DMS114 treated with DMSO at 0.1 percent for 48 hours (cell line): ENCODE measurements at regions not wholly inside any gene's neighbourhood (a gene's known extent, or its start where the extent isn't known, plus 50 kb on each side); places are given as distances from the start of the nearest gene placed in this dataset.

ENCODE experiments used
- DNase-seq: peaks from one replicate; lab custom pipeline; 2025; ENCODE audit not compliant: unreplicated experiment; lab: John Stamatoyannopoulos, UW

GRCh38 chr6:2384528-2384927 is 139.1 kb upstream of the GMDS start:
- no peak for DNase-seq

DNA sequence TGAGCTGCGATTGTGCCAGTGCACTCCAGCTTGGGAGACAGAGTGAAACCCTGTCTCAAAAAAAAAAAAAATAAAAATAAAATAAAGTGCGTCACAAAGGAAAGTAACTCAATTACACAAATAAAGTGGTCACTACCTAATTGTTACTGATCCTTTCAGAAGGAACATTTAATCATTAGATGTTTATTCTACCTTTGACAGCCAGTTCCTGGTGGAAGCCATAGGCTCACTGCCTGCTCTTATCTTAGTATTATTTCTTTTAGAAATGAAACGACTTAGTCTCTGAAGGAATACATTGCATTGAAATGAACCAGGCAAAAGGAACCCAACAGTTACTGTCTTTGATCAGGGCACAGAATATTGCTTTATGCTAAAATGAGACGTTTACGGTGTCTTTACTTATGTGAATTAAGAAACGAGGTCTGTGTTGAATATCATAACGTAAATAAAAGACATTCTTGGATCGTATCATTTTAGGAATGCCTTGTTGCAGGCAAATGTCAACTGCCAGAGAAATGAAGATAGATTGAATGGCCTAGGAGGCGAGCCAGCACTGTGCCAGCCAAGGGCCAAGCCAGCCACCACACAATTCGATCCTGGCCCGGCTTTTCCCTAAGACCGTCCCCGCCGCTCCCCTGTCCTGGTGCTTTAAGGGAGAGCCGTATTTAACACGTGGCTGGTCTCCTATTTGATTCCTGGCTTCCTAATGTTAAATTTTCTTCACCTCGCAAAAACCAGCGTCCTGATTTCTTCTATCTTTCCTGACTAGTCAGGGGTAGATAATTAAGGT is 136.7 kb upstream of the GMDS start:
- DNase-seq: no peak

DNA sequence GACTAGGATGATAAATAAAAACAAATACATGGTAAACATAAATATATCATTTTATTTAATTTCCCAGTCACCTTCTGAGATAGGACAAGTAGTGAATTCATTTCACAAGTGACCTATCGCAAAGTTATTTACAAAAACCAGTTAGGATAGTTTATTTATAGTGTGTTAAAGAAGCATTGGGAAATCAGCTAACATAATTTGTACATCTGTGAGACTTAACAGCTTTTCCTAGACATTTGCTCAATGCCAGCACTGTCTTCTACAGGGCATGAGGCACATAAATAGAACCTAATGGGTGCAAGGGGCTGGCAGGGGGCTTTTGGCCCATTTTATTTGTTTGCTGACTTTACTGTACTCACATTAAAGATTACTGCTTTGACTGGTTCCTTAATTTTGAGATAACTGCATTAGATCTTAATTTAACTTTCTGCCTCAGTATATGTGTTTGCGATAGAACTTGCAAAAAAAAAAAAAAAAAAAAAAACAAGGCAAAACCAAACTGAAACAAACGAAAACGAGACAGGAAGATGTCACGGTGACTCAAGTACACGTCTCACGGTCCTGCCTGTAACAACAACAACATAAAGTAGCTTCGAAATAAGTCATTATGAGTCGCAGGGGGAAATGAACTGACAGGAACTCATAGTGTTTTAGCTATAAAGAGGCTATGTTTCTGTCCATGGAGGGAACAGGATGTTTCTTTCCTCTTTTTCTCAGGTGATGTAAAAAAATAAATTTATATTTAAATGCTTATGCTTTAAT is 133.7 kb upstream of the GMDS start:
- no peak for DNase-seq

DNA sequence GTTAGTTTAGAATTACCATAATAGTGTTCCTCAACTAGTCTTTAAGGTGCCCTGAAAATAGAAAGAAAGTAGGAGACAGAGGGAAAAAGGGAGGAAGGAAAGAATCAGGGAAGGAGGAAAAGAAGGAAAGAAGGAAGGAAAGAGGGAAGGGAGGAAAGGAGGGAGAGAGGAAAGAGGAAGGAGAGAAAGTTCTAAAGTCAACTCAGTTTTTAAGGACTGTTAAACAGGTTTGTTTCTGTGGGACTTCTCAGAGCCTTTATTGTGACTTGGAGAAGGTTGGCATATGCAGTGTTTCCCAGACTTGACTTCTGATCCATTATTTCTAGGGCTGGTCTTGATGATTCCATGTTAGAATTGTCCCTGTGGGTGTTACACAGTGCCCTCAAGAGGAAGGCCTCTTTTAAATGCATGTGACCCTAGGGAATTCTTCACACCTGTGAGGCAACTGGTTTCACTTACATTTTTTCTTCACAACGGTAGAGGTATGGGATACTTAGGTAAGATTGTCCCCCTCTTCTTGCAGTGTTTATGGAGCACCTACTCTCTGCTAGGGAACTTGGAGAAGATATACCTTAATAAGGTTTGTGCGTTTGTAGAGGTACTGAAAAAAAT is 132.7 kb upstream of the GMDS start:
- DNase-seq: no peak

DNA sequence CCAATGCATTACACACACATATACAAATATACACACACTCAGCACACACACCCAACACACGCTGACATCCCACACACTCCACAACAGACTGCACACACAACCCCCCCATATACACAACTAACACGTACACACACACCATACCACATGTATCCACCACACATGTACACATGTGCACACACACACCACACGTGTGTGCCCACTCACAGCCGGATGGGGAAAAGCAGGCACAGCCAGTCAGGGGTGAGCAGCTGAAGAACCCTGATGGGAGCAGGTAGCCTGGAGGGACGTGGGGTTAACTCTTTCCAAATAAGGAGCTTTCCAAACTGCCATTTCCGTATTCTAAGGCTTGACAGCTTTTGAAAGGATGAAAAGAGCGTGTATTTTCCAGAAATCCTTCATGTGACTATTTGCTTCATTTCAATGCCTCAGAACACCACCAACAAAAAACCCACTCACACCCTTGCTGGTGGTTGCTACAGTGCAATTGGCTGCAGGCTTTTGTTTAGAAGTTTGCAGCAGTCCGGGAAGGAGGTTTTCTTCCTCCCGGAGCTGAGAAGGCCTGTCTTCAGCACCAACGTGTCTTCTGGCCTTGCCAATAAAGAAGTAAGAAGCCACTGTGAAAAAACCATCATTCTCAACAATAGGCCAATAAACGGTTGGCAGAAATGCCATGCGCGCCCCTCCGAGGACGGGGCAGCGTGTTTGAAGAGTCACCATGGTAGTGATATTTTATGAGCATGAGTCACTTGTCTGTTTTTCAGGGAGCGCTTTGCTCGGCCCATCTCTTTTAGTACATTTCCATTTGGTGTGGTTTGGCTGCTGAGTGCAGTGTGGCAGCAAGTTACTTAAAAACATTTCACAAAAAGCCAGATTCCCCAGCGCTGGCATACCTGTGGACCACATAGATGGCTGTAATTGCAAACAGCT is 131.3 kb upstream of the GMDS start:
- DNase-seq: no peak

- no peak for DNase-seq
Measured at GRCh38 chr6:2375443-2375842, 130.0 kb upstream of the GMDS start.

- no peak for DNase-seq
Measured at GRCh38 chr6:2369606-2370005, 124.2 kb upstream of the GMDS start.

- no peak for DNase-seq
Measured at GRCh38 chr6:2363211-2363610, 117.8 kb upstream of the GMDS start.

DNA sequence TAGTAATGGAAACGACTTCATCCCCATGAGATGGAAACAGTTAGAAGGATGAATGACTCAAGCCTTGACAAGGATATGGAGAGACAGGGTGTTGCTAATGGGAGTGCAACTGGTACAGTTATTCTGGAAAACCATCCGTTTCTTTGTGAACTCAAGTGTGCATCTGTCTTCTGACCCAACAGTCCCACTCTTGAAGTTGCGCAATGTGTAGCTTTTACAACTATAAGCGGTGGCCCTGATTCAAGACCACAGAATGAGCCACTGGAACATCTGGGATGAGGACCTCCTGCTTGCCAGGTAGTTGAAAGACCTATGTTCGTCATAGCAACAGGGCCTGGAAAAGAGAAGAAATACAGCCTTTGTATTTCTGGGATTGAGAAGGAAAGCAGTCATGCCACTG is 115.8 kb upstream of the GMDS start:
- DNase-seq: no peak

DNA sequence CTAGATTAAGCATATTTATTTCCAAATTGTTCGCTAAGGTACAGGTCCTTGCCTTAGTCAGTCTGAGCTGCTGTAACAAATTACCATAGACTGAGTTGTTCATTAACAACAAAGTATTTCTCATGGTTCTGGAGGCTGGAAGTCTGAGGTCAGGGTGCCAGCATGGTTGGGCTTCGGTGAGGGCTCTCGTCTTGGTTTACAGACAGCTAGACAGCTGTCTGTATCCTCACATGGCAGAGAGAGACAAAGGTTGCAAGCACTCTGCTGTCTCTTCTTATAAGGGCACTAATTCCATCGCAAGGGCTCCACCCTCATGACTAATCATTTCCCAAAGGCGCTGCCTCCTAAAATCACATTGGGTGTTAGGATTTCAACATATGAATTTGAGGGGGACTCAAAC is 115.3 kb upstream of the GMDS start:
- DNase-seq: no peak

DNA sequence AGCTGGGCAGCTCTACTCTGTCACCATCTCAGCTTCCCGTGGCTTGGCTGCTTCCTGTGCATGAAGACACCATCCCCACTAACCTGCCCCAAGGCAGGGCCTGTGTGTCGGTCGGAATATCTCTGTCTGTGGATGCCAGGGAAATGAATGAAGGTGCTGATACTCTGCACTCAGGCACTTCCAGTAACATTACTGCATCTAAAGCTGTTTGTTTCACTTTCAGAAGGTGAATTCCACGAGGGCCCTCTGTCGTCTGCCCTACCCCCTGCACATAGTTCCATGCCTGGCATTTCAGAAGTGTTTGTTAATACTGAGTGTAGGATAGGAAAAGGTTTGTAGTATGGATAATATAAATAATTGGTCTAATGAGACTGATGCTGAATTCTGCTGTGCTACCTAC is 114.7 kb upstream of the GMDS start:
- no peak for DNase-seq

DNA sequence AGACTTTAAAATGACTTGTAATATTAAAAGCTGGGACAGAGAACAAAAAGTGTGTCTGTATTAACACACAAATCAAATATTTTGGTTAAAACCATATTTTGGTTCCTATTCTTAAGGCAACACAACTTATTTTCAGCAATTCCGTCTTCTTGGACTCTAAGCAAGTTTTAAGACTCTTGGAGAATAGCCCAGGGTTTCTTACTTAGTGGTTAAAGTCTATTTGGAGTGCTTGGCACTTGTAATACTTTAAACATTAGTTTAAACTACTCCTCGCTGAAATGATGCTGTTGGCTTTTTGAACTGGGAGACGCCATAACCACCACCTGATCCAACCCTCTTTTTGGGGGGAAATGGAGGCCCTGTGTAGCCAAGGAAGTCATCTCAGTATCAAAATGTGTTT is 109.7 kb upstream of the GMDS start:
- no peak for DNase-seq

DNA sequence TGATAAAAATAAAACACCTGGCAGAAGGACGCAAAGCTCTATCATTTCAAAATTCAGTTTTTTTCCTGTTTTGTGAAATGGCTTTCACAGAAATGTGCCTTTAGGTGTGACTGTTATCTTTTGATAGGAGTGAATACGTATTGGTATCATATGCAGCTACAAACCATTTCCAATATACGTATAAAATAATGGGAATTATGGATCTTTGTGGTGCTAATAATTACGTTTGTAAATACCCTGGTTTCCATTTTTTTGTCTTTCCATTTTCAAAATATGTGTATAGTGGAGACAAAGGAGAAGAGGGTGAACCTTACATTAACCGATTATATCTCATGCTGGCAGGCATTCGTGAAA is 108.7 kb upstream of the GMDS start:
- no peak for DNase-seq

DNA sequence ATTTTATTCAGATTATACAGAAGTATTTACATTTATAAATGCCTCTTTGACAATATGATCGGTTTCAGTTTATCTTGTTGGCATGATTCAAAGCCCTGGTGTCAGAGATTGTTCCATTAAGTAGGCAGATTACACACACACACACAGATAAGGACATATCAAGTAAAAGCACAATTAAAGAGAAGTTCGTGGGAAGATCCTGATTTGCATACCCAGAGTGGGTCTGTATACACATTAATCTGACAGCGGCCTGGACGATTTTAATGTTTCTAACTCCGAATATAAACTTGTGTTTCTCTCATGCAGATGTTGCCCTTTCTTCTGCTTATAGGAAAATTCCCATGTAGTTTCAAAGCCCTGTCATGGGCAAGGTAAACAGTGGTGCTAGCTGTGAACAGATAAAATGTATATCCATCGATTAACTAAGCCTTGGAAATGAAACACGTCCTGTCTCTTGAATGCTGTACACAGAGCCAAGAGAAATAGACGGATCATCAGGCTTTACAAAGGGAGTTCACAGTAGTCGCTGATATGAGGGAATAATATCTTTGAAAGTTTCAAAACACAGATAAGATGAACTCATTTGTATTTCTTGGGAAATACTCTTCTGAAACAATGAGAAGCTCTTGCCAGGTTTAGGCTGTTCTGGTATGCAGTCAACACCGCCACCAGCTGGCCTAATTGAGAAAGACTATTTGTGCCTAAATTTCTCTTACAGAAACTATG is 108.2 kb upstream of the GMDS start:
- DNase-seq: peak; percentile 68

DNA sequence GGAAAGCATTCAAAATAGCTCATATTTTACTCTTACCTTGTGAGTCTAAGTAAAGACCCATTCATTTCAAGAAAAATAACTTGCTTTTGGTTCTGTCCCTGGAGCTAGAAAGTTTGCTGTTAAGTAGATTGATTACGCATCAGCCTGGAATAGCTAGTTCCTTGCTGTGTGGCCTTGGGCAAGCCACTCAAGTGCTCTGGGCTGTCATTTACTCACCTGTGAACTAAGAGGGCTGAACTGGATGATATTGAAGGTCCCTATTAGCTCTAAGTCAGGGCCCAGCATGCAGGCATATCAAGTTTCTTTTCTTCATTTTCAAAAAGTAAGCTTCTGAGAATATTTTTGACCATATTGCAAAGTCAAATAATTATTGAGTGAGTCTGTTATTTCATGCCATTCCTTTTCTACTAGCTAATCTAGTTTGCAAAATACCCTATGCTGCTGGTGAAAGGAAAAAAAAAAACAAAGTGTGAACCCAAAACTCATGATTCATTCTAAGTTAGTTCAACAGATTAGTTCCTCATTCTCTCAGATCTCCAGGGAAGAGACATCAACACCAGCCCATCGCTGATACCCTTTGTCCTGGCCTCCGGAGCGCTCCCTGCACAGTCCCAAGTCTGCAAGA is 106.5 kb upstream of the GMDS start:
- DNase-seq: no peak

- no peak for DNase-seq
Measured at GRCh38 chr6:2351090-2351489, 105.7 kb upstream of the GMDS start.

GRCh38 chr6:2346078-2346477 is 100.7 kb upstream of the GMDS start:
- no peak for DNase-seq

DNA sequence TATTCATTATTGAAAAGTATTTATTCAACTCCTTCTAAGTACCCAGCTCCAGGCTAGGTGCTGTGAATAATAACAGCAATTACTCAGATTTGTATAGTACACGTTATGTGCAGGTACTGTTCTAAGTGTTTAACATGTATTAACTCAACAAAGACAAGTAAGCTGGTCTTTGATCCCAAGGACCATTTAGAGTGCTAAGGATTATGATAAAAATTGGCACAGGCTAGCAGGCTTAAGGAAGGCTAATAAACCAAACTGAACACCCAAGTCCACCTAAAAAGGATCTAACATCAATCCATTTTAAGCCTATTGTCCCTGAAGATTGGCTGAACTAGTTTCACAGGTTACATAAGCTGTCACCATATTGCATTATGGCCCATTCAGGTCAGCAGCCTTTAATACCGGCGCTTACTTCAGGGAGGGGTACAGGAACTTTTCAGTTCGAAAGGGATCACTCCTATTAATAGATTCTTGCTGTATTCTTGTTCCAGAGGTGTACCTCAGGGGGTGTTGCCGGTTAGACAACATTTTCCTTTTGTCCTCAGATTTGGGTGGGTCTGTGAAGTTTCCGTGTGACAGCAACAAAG is 99.0 kb upstream of the GMDS start:
- no peak for DNase-seq

DNA sequence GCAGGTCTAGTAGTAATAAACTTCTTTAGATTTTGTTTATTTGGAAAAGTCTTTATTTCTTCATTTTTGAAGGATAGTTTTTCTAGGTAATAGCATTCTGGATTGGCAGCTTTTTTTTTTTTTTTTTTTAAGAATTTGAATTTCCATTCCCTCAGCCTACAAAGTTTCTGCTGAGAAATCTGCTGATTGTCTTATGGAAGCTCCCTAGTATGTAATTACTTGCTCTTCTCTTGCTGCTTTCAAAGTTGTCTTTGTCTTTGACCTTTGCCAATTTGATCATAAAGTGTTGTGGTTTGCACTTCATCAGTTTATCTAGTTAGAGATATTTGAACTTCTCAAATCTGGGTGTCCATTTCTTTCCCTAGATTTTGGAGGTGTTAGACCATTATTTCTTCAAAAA is 82.2 kb upstream of the GMDS start:
- DNase-seq: no peak
